K562 (cell line): ENCODE measurements at regions not wholly inside any gene's neighbourhood (a gene's known extent, or its start where the extent isn't known, plus 50 kb on each side); places are given as distances from the start of the nearest gene placed in this dataset.

Source experiments
- ATAC-seq: fragments of 200-7000 bp; cut with Tn5 transposase; 3 replicates; pipeline ENCODE4 v1.9.1; 2020; ENCODE audit warnings: moderate library complexity
- BruUV-seq: library from RNA; stranded (reverse); fragments of 400-500 nt; replicated peaks from 2 replicates; lab custom pipeline; 2021; lab: Mats Ljungman, UMichigan
- CTCF ChIA-PET: fragments of 300-600 bp; formaldehyde crosslinking; extraction: SDS; loops from one replicate; lab custom pipeline; 2021; ENCODE audit warnings: low intra/inter-chr PET ratio; lab: Yijun Ruan, JAX
- POLR2A ChIA-PET: fragments of 300-600, 350-650 bp; sonication (Branson Sonifier 250); formaldehyde crosslinking; extraction: SDS; loops from one replicate; lab custom pipeline; 2021; ENCODE audit warnings: antibody characterized with exemption, inconsistent platforms; lab: Yijun Ruan, JAX
- DNase-seq, 4 experiments: peaks; one replicate each; pipeline versions ENCODE4 v3.0.0 to v3.0.0-alpha.2; 2011 to 2018; ENCODE audit warnings: low spot score in 3 of 4, mixed read lengths in 3 of 4; ENCODE audit errors: extremely low read depth in 1 of 4
- FAIRE-seq: peaks from 2 replicates; lab custom pipeline; 2011; peaks lifted over from hg19 to GRCh38; lab: Jason Lieb, UNC
- H2AFZ ChIP-seq: 2 replicates; pipeline ENCODE4 v1.6.0; 2011; ENCODE audit warnings: low read depth, low read length, control low read depth, inconsistent platforms
- H3K27ac ChIP-seq: fragments of 200-600 bp; 3 replicates; pipeline ENCODE4 v1.8.0; 2011; ENCODE audit warnings: low read depth, mild to moderate bottlenecking, control low read depth, inconsistent platforms, low read length, moderate library complexity, mixed read lengths; ENCODE audit errors: extremely low read depth
- H3K27me3 ChIP-seq, 2 experiments: fragments of 300-600 bp in 1 of 2; 2 replicates in 1 of 2; 3 replicates in 1 of 2; pipeline versions ENCODE4 v1.6.0 to v1.8.0; 2011; ENCODE audit warnings: inconsistent platforms in 2 of 2, low read length in 2 of 2, mild to moderate bottlenecking in 1 of 2, mixed read lengths in 1 of 2, moderate library complexity in 1 of 2; ENCODE audit not compliant: control insufficient read depth in 2 of 2, insufficient read depth in 2 of 2
- H3K36me3 ChIP-seq: fragments of 300-600 bp; 3 replicates; pipeline ENCODE4 v1.8.0; 2011; ENCODE audit warnings: mild to moderate bottlenecking, low read length, inconsistent platforms; ENCODE audit not compliant: control insufficient read depth, insufficient read depth
- H3K4me1 ChIP-seq, 2 experiments: fragments of 200-600 bp in 1 of 2; replicated peaks in 1 of 2; 2 replicates in 1 of 2; 3 replicates in 1 of 2; pipeline versions ENCODE4 v1.5.1 to v1.8.0; 2011; ENCODE audit warnings: inconsistent platforms in 2 of 2, low read length in 2 of 2, mild to moderate bottlenecking in 1 of 2, mixed read lengths in 1 of 2, moderate library complexity in 1 of 2; ENCODE audit not compliant: control insufficient read depth in 2 of 2, insufficient read depth in 2 of 2
- H3K4me2 ChIP-seq: 2 replicates; pipeline ENCODE4 v1.6.1; 2011; ENCODE audit warnings: low read length, control low read depth, inconsistent platforms, mixed read lengths; ENCODE audit not compliant: insufficient read depth
- H3K4me3 ChIP-seq: fragments of 200-600 bp; sonication (generic), shearing (Covaris generic); 2 replicates; pipeline ENCODE4 v1.5.1; 2016; ENCODE audit warnings: control low read depth, inconsistent platforms
- H3K79me2 ChIP-seq: fragments of 200-600 bp; 3 replicates; pipeline ENCODE4 v1.8.0; 2011; ENCODE audit warnings: low read length, inconsistent platforms; ENCODE audit not compliant: control insufficient read depth, insufficient read depth
- H3K9ac ChIP-seq, 2 experiments: 2 replicates each; pipeline versions ENCODE4 v1.6.0 to v1.6.1; 2011; ENCODE audit warnings: low read depth in 2 of 2, low read length in 2 of 2, control low read depth in 1 of 2, inconsistent platforms in 1 of 2, mild to moderate bottlenecking in 1 of 2, mixed read lengths in 1 of 2; ENCODE audit not compliant: insufficient read depth in 1 of 2
- H3K9me1 ChIP-seq: one replicate; pipeline ENCODE4 v1.6.0; 2011; ENCODE audit warnings: inconsistent platforms, mild to moderate bottlenecking, low read length, moderate library complexity; ENCODE audit not compliant: control insufficient read depth, insufficient read depth
- H3K9me3 ChIP-seq: replicated peaks from 2 replicates; pipeline ENCODE4 v1.5.1; 2011; ENCODE audit warnings: low read depth, low read length, inconsistent platforms; ENCODE audit not compliant: control insufficient read depth, insufficient read depth
- H4K20me1 ChIP-seq: replicated peaks from 2 replicates; pipeline ENCODE4 v1.6.1; 2011; ENCODE audit warnings: low read length, inconsistent platforms, mixed read lengths; ENCODE audit not compliant: control insufficient read depth, insufficient read depth
- AFF4 ChIP-seq: sonication (generic); formaldehyde crosslinking; IDR thresholded peaks from 2 replicates; pipeline ENCODE4 v1.8.0; 2023; ENCODE audit warnings: mild to moderate bottlenecking, missing genetic modification reagents
- HMG20B ChIP-seq: fragments of 250-450 bp; sonication (Bioruptor Pico); IDR thresholded peaks from 2 replicates; pipeline ENCODE4 v1.5.0; 2021; ENCODE audit warnings: mild to moderate bottlenecking
- KLF6 ChIP-seq: fragments of 250-450 bp; sonication (Bioruptor Pico); IDR thresholded peaks from 2 replicates; pipeline ENCODE4 v1.4.0; 2020; ENCODE audit warnings: mild to moderate bottlenecking, moderate library complexity, borderline replicate concordance
- LEF1 ChIP-seq: fragments of 450-650 bp; IDR thresholded peaks from 2 replicates; pipeline ENCODE4 v1.6.1; 2016; ENCODE audit warnings: mild to moderate bottlenecking
- PTRF ChIP-seq: fragments of 450-650 bp; IDR thresholded peaks from 2 replicates; pipeline ENCODE4 v1.6.1; 2016; ENCODE audit warnings: mild to moderate bottlenecking, missing genetic modification characterization, missing compliant biosample characterization
- SMAD2 ChIP-seq: fragments of 150-350 bp; IDR thresholded peaks from 2 replicates; pipeline ENCODE4 v1.6.1; 2014; ENCODE audit warnings: low read depth, mild to moderate bottlenecking, low read length
- SRSF3 ChIP-seq: fragments of 200-400 bp; formaldehyde crosslinking; IDR thresholded peaks from 2 replicates; pipeline ENCODE4 v1.6.1; 2016; ENCODE audit warnings: mild to moderate bottlenecking, low read length, moderate library complexity; ENCODE audit not compliant: insufficient read depth
- THAP12 ChIP-seq: fragments of 250-450 bp; sonication (Bioruptor Pico); IDR thresholded peaks from 2 replicates; pipeline ENCODE4 v1.9.0; 2021; ENCODE audit warnings: mild to moderate bottlenecking, inconsistent platforms
- ZNF431 ChIP-seq: sonication (generic); formaldehyde crosslinking; IDR thresholded peaks from 2 replicates; pipeline ENCODE4 v1.8.0; 2022; ENCODE audit warnings: mild to moderate bottlenecking, missing genetic modification reagents
- ZNF444 ChIP-seq: fragments of 250-450 bp; sonication (Bioruptor Pico); IDR thresholded peaks from 2 replicates; pipeline ENCODE4 v1.4.0; 2020; ENCODE audit warnings: mild to moderate bottlenecking, moderate library complexity
- ZSCAN32 ChIP-seq: fragments of 450-650 bp; formaldehyde crosslinking; IDR thresholded peaks from 2 replicates; pipeline ENCODE4 v1.4.0; 2020; ENCODE audit warnings: mild to moderate bottlenecking, moderate library complexity
- WGBS: fragments of 100-300 bp; shearing (Covaris generic); methylation state at CpG from one replicate; pipeline ENCODE4 v1.1.6; 2016; ENCODE audit warnings: low coverage, mixed read lengths; ENCODE audit not compliant: insufficient coverage; ENCODE audit errors: missing lambda C conversion rate; 5-methylcytosine and 5-hydroxymethylcytosine counted together
- in situ Hi-C: fragments of 300-500 bp; cut with MboI; formaldehyde crosslinking; loops from 4 replicates; pipeline ENCODE4 v1.15.0; 2018; ENCODE audit warnings: inconsistent platforms, mixed read lengths
- intact Hi-C: fragments of 100-400 bp; cut with micrococcal nuclease; formaldehyde crosslinking; loops from 2 replicates; pipeline ENCODE4 v1.14.2; 2022

- CTCF ChIA-PET: no interaction called here
- Histone ChIP-seq H3K4me1 (no peaks in the 10 kb centered on the region), H4K20me1 (no peaks in the 10 kb centered on the region), H3K9me1 (no peaks in the 10 kb centered on the region), H3K4me2 (no peak overlapping the region), H3K27ac (no peak overlapping the region), H2AFZ (no peak overlapping the region), H3K27me3 (no peaks in the 10 kb centered on the region; a peak in 1 of 5 replicates), H3K36me3 (no peaks in the 10 kb centered on the region), H3K4me3 (no peak overlapping the region), H3K79me2 (no peaks in the 10 kb centered on the region), H3K9me3 (no peaks in the 10 kb centered on the region), H3K9ac (no peak overlapping the region)
- intact Hi-C loops (no loop called here), in situ Hi-C loops (no loop called here)
- DNase-seq (no peak), ATAC-seq (no peak), FAIRE-seq (no peak)
- POLR2A ChIA-PET: no interaction called here
- 0% methylated on average over 5 of the region's 5 CpGs for WGBS
- BruUV-seq: no TSS peak
- TF ChIP-seq KLF6 (CRISPR knock-in tag): no peak
- no peak for TF ChIP-seq PTRF (tag)
- TF ChIP-seq SRSF3: no peak
- TF ChIP-seq HMG20B: no peak
- TF ChIP-seq LEF1: no peak
- no peak for TF ChIP-seq ZNF431 (CRISPR knock-in tag)
- no peak for TF ChIP-seq SMAD2
- no peak for TF ChIP-seq THAP12 (CRISPR knock-in tag)
- no peak for TF ChIP-seq AFF4 (CRISPR knock-in tag)
- TF ChIP-seq ZSCAN32: no peak
- no peak for TF ChIP-seq ZNF444 (CRISPR knock-in tag)
Measured at GRCh38 chr2:6675791-6676190, 189.9 kb downstream of the CMPK2 start.
